ENCODE measurements at regions not wholly inside any gene's neighbourhood (a gene's known extent, or its start where the extent isn't known, plus 50 kb on each side); places are given as distances from the start of the nearest gene placed in this dataset.

DNA sequence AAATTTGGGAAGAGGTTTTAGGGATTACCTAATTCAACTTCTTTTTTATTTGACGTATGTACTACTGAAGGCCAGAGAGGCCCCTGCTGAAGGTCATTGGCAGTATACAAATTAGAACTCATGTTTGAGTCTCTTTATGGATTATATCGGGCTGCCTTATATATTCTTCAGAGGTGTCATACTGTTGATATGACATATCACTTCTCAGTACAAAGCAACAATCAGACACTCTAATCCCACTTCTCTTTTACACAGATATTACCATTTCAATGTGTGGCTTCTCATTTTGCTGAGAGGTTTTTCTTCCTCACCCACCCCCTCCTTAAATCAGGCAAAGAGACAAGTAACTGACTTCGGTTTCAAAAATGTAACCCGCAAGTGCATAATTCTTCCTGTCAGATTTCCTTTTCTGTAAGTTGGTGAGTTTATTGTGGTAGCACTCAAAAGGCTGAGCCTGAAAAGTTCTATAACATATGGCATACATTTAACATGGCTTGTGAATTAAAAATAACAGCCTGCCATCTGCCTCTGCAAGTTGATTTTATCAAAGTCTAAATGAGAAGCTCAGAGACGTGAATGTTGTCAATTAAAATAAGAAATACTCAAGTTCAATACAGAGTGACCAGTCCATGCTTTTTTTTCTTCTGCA lies 163.6 kb upstream of the RORB start:
- no peaks in the 10 kb centered on the region for H3K9me3 ChIP-seq
- intact Hi-C loops (cut with DNase I): no loop called here
- no peak overlapping the region for H3K9ac ChIP-seq (ENCODE audit: low read depth in 2 of 2, low read length in 2 of 2)
- no peak overlapping the region for H3K27ac ChIP-seq
- no peaks in the 10 kb centered on the region for H3K4me1 ChIP-seq
- no peak overlapping the region for H3K4me3 ChIP-seq
- H3K36me3 ChIP-seq: no peaks in the 10 kb centered on the region
- TF ChIP-seq, protein P1, sequence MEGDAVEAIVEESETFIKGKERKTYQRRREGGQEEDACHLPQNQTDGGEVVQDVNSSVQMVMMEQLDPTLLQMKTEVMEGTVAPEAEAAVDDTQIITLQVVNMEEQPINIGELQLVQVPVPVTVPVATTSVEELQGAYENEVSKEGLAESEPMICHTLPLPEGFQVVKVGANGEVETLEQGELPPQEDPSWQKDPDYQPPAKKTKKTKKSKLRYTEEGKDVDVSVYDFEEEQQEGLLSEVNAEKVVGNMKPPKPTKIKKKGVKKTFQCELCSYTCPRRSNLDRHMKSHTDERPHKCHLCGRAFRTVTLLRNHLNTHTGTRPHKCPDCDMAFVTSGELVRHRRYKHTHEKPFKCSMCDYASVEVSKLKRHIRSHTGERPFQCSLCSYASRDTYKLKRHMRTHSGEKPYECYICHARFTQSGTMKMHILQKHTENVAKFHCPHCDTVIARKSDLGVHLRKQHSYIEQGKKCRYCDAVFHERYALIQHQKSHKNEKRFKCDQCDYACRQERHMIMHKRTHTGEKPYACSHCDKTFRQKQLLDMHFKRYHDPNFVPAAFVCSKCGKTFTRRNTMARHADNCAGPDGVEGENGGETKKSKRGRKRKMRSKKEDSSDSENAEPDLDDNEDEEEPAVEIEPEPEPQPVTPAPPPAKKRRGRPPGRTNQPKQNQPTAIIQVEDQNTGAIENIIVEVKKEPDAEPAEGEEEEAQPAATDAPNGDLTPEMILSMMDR (IDR thresholded peaks at IDR 0.05): no peak
- no peak for DNase-seq
- H3K27me3 ChIP-seq: no peaks in the 10 kb centered on the region

DNA sequence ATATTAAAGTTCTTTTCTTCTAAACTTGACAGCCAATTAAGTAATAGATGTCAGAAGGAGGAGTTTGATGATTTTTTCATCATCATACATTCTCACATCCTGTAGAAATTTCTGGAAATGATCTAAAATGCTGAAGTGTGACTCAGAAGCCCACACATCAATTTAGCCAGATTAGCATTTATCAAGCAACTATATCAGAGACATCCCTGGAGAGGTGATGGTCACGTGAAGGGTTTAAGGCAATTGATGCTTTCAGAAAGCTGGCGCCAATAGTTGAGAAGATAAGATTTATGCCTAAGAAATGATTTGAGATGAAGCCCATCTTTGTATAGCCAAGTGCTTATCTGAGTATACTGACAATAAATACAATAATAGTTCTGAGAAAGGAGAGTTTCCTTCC lies 162.9 kb upstream of the RORB start:
- H3K27ac ChIP-seq: no peak overlapping the region
- H3K4me1 ChIP-seq: no peaks in the 10 kb centered on the region
- TF ChIP-seq, protein P1 (IDR thresholded peaks at IDR 0.05): no peak
- H3K9me3 ChIP-seq: no peaks in the 10 kb centered on the region
- no peak overlapping the region for H3K9ac ChIP-seq (ENCODE audit: low read depth in 2 of 2, low read length in 2 of 2)
- no peaks in the 10 kb centered on the region for H3K36me3 ChIP-seq
- H3K4me3 ChIP-seq: no peak overlapping the region
- DNase-seq: no peak
- no peaks in the 10 kb centered on the region for H3K27me3 ChIP-seq
- intact Hi-C loops (cut with DNase I): no loop called here

DNA sequence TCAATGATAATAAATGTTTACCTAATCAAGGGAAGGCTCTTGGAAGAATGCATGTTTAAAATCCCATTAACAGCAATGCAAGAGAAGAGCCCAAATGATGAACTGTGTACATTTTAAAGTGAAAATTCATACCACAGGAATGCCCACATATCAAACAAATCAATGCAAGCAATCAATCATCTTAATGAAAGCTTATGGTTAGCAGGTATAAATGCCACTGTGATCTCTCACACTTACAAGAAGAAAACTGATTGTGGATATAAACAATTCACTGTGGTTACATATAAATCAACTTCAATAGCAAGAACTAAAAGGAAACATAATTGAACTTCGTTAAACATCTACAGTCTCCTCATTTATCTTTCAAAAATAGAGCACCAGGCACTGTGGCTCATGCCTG lies 161.0 kb upstream of the RORB start:
- no peaks in the 10 kb centered on the region for H3K4me1 ChIP-seq

DNA sequence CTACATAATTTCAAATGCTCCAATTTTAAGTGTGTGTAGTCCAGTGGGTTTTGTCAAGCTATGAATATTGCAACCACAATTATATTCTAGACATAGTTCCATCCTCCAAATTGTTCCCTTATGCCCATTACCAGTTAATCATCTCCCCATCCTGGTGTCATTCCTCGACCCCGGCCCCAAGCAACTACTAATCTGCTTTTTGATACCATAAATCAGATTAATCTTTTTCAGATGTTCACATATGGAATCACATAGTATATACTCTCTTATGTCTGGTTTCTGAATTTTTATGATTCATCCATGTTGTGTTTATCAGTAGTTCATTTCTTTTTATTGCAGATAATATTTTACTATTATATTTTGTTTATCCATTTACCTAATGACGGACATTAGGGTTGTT lies 148.4 kb upstream of the RORB start:
- H3K4me1 ChIP-seq: no peaks in the 10 kb centered on the region

More for the DNA sequence above, 161.0 kb upstream of the RORB start:
- DNase-seq: no peak
- Histone ChIP-seq H3K4me3 (no peak overlapping the region), H3K9me3 (no peaks in the 10 kb centered on the region), H3K27ac (no peak overlapping the region), H3K27me3 (no peaks in the 10 kb centered on the region), H3K36me3 (no peaks in the 10 kb centered on the region), H3K9ac (ENCODE audit: low read depth in 2 of 2, low read length in 2 of 2) (no peak overlapping the region)
- intact Hi-C loops (cut with DNase I): no loop called here
- TF ChIP-seq, protein P1 (IDR thresholded peaks at IDR 0.05): no peak

DNA sequence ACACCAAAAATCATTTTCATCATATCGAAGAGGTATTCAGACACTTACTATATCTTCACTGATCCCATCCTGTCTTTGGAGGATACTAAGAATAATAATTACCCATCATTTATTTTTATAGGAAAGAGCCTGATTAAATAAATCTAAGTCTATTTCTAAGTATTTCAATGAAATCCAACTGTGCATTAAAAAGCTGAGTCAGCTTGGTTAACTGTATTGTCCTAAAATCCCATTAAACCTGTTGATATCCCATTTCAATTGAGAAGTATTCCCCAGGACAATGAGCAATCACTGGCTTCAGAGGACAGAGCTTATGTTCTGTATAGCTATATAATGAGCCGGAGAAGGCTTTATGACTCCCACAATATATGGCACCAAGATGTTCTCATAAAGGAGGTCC lies 142.0 kb upstream of the RORB start:
- Histone ChIP-seq H3K36me3 (no peaks in the 10 kb centered on the region), H3K9me3 (no peaks in the 10 kb centered on the region), H3K27me3 (no peaks in the 10 kb centered on the region), H3K4me3 (no peak overlapping the region), H3K4me1 (no peaks in the 10 kb centered on the region), H3K27ac (no peak overlapping the region), H3K9ac (ENCODE audit: low read depth in 2 of 2, low read length in 2 of 2) (no peak overlapping the region)
- no peak for DNase-seq
- intact Hi-C loops (cut with DNase I): no loop called here
- TF ChIP-seq, protein P1 (IDR thresholded peaks at IDR 0.05): no peak

More for the DNA sequence above, 148.4 kb upstream of the RORB start:
- Histone ChIP-seq H3K27me3 (no peaks in the 10 kb centered on the region), H3K27ac (no peak overlapping the region), H3K9ac (ENCODE audit: low read depth in 2 of 2, low read length in 2 of 2) (no peak overlapping the region), H3K36me3 (no peaks in the 10 kb centered on the region), H3K9me3 (no peaks in the 10 kb centered on the region), H3K4me3 (no peak overlapping the region)
- intact Hi-C loops (cut with DNase I): no loop called here
- TF ChIP-seq, protein P1 (IDR thresholded peaks at IDR 0.05): no peak
- DNase-seq: no peak

Data from colonic mucosa (tissue), 4 donors.